ENCODE measurements at regions not wholly inside any gene's neighbourhood (a gene's known extent, or its start where the extent isn't known, plus 50 kb on each side); places are given as distances from the start of the nearest gene placed in this dataset.

DNA sequence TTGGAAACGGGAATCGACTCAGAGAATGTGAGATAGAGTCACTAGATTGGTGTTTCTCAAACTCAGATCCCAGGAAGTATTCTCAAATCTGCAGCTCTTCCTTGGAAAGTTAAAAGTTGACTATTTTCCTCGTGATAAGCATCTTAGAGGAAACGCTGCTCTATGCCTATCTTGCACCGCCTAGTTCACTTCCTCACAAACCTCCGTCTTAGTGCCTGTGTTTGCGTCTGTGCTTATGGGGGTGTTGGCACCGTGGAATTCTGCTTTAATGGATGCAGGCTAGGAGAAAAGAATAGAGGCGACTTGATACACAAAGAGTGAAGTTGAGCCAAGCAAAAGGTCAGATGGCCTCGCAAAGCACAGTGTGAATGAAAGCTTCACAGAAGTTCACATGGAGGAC is 255.3 kb upstream of the ID2 start:
- TF ChIP-seq, protein P1, sequence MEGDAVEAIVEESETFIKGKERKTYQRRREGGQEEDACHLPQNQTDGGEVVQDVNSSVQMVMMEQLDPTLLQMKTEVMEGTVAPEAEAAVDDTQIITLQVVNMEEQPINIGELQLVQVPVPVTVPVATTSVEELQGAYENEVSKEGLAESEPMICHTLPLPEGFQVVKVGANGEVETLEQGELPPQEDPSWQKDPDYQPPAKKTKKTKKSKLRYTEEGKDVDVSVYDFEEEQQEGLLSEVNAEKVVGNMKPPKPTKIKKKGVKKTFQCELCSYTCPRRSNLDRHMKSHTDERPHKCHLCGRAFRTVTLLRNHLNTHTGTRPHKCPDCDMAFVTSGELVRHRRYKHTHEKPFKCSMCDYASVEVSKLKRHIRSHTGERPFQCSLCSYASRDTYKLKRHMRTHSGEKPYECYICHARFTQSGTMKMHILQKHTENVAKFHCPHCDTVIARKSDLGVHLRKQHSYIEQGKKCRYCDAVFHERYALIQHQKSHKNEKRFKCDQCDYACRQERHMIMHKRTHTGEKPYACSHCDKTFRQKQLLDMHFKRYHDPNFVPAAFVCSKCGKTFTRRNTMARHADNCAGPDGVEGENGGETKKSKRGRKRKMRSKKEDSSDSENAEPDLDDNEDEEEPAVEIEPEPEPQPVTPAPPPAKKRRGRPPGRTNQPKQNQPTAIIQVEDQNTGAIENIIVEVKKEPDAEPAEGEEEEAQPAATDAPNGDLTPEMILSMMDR (conservative IDR thresholded peaks at IDR 0.05; ENCODE audit: low read depth, low read length): no peak
- no peak for TF ChIP-seq EZH2 (IDR thresholded peaks at IDR 0.05; ENCODE audit: borderline replicate concordance, low read depth, low read length, poor library complexity, severe bottlenecking)
